ENCODE measurements at regions not wholly inside any gene's neighbourhood (a gene's known extent, or its start where the extent isn't known, plus 50 kb on each side); places are given as distances from the start of the nearest gene placed in this dataset.

DNA sequence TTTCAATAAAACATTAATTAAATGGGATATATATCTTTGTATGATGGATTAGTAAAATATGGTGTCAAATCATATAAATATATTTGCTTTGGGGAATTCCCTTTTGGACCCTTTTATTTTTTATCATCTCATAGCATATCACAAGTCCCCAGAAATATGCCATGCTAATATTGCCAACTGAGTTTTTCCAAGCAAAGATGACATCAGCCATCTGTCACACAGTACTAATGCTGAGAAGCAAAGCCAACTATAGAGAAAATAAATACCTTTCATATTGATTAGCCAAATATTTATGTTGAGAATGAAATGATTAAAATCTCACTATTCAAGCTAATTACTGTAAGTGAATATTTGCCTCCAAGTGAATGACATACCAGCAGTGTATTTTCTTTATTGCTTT lies 575.3 kb downstream of the ETV1 start:
- TF ChIP-seq, protein P1, sequence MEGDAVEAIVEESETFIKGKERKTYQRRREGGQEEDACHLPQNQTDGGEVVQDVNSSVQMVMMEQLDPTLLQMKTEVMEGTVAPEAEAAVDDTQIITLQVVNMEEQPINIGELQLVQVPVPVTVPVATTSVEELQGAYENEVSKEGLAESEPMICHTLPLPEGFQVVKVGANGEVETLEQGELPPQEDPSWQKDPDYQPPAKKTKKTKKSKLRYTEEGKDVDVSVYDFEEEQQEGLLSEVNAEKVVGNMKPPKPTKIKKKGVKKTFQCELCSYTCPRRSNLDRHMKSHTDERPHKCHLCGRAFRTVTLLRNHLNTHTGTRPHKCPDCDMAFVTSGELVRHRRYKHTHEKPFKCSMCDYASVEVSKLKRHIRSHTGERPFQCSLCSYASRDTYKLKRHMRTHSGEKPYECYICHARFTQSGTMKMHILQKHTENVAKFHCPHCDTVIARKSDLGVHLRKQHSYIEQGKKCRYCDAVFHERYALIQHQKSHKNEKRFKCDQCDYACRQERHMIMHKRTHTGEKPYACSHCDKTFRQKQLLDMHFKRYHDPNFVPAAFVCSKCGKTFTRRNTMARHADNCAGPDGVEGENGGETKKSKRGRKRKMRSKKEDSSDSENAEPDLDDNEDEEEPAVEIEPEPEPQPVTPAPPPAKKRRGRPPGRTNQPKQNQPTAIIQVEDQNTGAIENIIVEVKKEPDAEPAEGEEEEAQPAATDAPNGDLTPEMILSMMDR (IDR thresholded peaks at IDR 0.05) = no peak
- TF ChIP-seq POLR2A (IDR thresholded peaks at IDR 0.05) = no peak
- intact Hi-C loops (cut with DNase I; ENCODE audit: low total_unique reads) = no loop called here
- no peak for DNase-seq (ENCODE audit: low spot score in 2 of 2)
- no peak overlapping the region for H3K4me3 ChIP-seq (ENCODE audit: low read depth, poor library complexity, severe bottlenecking)

DNA sequence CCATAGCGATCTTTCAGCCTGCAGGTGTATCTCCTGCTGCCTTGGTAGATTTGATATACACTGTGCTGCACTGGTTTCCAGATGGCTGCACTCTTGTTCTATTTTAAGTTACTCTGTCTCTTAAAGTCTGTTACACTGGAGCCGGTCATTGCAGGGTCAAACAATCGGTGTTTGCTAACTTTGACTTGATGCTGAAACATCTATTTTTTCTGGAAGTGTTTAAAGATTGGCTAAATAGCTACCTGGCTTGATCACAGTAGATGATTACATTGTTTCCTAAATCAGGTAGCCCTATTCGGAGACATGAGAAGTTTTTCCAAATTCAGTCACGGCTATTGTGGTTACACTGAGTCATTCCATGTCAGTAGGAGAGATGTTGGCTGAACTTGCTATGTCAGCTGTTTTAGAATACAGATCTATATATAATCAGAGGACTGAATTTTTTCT lies 574.8 kb downstream of the ETV1 start:
- TF ChIP-seq POLR2A (IDR thresholded peaks at IDR 0.05) = no peak
- TF ChIP-seq, protein P1 (IDR thresholded peaks at IDR 0.05) = no peak
- 68 to 75% methylated on average over 5 of the region's 5 CpGs for WGBS, 2 donors
- no peak overlapping the region for H3K4me3 ChIP-seq (ENCODE audit: low read depth, poor library complexity, severe bottlenecking)
- intact Hi-C loops (cut with DNase I; ENCODE audit: low total_unique reads) = no loop called here
- DNase-seq (ENCODE audit: low spot score in 2 of 2) = no peak

DNA sequence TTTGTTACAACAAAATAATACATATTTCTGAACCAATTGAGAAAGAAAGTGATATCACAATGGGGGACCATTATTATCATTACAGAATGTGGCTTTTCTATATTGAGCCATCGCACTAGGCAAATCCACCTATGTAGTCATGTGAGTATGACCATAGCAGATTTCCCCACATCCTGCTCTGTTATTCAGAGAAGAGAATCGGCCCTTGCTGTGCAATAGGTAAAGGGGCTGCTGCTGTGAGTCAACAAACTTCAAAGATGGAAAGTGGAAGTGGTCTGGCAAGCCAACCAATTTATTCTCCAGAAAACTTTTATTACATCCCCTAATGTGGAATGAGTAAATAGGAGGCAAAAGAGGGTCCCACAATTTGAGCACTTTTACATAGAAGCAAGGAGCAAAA lies 573.4 kb downstream of the ETV1 start:
- DNase-seq (ENCODE audit: low spot score in 2 of 2) = no peak
- no peak overlapping the region for H3K4me3 ChIP-seq (ENCODE audit: low read depth, poor library complexity, severe bottlenecking)
- 86% methylated on average over 2 of the region's 2 CpGs for WGBS, 2 donors
- TF ChIP-seq, protein P1 (IDR thresholded peaks at IDR 0.05) = no peak
- no peak for TF ChIP-seq POLR2A (IDR thresholded peaks at IDR 0.05)
- intact Hi-C loops (cut with DNase I; ENCODE audit: low total_unique reads) = no loop called here

DNA sequence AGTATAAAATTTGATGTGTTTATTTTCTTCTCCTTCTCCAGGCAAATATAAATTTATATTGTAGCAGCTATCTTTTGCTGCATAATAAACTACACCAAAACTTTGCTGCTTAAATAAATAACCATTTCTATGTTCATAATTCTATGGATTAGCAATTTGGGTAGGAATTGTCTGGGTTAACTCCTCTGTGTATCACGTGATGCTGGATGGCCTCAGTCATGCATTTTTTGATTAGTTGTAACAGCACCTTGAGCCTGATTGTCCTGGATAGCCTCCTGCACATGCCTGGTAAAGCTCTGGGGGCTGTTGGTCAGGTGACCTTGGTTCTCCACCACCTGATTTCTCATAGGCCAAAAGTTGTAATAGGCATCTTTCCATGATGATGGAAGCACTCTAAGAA lies 572.9 kb downstream of the ETV1 start:
- WGBS, 2 donors = 58 to 65% methylated on average over 1 of the region's 1 CpG
- no peak for DNase-seq (ENCODE audit: low spot score in 2 of 2)
- intact Hi-C loops (cut with DNase I; ENCODE audit: low total_unique reads) = no loop called here
- TF ChIP-seq, protein P1 (IDR thresholded peaks at IDR 0.05) = no peak
- TF ChIP-seq POLR2A (IDR thresholded peaks at IDR 0.05) = no peak
- no peak overlapping the region for H3K4me3 ChIP-seq (ENCODE audit: low read depth, poor library complexity, severe bottlenecking)

DNA sequence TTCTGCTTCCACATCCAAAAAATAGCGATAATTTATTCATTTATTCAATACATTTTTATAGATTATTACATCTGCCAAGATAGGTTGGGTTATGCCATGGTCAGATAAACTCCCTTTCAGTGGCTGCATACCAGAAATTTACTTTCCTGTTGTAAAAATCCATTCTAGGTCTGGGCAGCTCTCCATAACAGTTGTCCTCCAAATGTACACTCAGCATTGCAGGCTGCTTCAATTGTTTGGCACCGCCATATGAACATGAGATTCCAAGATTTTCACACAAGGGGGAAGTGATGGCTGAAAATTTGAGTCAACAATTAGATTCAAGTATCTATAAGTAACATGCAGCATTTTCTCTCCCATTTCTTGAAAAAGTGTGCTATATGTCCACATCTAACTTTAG lies 568.7 kb downstream of the ETV1 start:
- TF ChIP-seq, protein P1 (IDR thresholded peaks at IDR 0.05) = no peak
- no peak for TF ChIP-seq POLR2A (IDR thresholded peaks at IDR 0.05)
- 90 to 96% methylated on average over 2 of the region's 2 CpGs for whole genome bisulfite sequencing, 2 donors
- intact Hi-C loops (cut with DNase I; ENCODE audit: low total_unique reads) = no loop called here
- no peak for DNase-seq (ENCODE audit: low spot score in 2 of 2)
- H3K4me3 ChIP-seq (ENCODE audit: low read depth, poor library complexity, severe bottlenecking) = no peak overlapping the region

DNA sequence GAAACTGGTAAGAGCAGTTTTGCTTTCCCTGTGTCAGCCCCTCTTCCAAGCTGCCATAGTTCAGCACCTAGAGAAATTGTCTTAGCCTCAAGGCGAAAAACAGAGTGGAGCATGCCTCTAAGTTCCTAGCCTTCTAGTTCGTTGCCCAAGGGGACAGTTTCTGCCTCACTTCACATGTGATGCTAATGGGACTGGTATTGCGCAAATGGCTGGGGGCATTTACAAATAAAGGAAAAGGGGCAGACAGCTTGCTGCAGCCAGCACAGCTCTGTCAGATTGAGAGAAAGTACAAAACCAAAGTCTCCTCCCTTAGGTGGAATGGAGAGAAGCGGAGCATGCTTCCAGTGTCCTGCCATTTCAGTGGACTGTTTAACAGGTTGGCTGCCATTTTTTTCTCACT lies 567.7 kb downstream of the ETV1 start:
- intact Hi-C loops (cut with DNase I; ENCODE audit: low total_unique reads) = no loop called here
- 81 to 94% methylated on average over 4 of the region's 4 CpGs for WGBS, 2 donors
- DNase-seq (ENCODE audit: low spot score in 2 of 2) = no peak
- TF ChIP-seq, protein P1 (IDR thresholded peaks at IDR 0.05) = no peak
- TF ChIP-seq POLR2A (IDR thresholded peaks at IDR 0.05) = no peak
- no peak overlapping the region for H3K4me3 ChIP-seq (ENCODE audit: low read depth, poor library complexity, severe bottlenecking)
